Body of pancreas (tissue), 4 donors: ENCODE measurements at regions not wholly inside any gene's neighbourhood (a gene's known extent, or its start where the extent isn't known, plus 50 kb on each side); places are given as distances from the start of the nearest gene placed in this dataset.

Source experiments
- CTCF ChIP-seq, 7 experiments: fragments of 450-650 bp in 4 of 7; fragments of 200-600 bp in 3 of 7; sonication (generic) in 3 of 7; IDR thresholded peaks; one replicate each; pipeline ENCODE4 v1.5.1; 2016 to 2019; ENCODE audit warnings: antibody characterized with exemption in 7 of 7
- POLR2A ChIP-seq, 3 donors: fragments of 450-650 bp; IDR thresholded peaks; one replicate each; pipeline ENCODE4 v1.6.1; 2016; ENCODE audit warnings: antibody characterized with exemption in 3 of 3, mild to moderate bottlenecking in 2 of 3

GRCh38 chr17:33366960-33367359, 73.9 kb upstream of the ASIC2 start:
- TF ChIP-seq POLR2A (IDR thresholded peaks at IDR 0.05) = no peak
- no peak for TF ChIP-seq CTCF (IDR thresholded peaks at IDR 0.05)
